ENCODE measurements at regions not wholly inside any gene's neighbourhood (a gene's known extent, or its start where the extent isn't known, plus 50 kb on each side); places are given as distances from the start of the nearest gene placed in this dataset.

DNA sequence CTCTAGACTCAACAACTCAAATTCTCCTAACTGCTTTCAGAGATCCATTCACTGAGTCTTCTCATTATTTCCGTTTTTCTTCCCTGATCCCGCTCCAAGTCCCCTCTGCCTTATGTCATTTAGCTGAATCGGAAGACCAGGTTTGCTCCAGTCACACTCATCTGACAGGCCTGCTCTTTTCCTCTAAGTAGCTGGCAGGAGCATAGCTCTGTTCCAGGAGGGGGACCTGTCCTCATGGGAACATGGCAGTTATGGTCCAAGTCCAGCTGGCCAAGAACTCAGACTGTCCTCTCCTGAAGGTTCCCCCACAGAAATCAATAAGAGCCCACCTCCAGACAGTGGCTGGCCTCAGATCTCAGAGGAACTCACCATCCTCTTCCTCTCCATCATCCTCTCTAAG, 130.9 kb upstream of the SERP2 start:
- no peak for TF ChIP-seq FOXP2 (optimal IDR thresholded peaks at IDR 0.05; ENCODE audit: borderline replicate concordance, extremely low read depth, extremely low read length, insufficient read depth)
- TF ChIP-seq POLR2AphosphoS5 (IDR thresholded peaks at IDR 0.05; ENCODE audit: low read depth, low read length) = no peak
- TF ChIP-seq TAF1 (IDR thresholded peaks at IDR 0.05; ENCODE audit: borderline replicate concordance, insufficient read depth, low read length) = no peak
- TF ChIP-seq SIN3A (IDR thresholded peaks at IDR 0.05; ENCODE audit: borderline replicate concordance, insufficient read depth, low read length) = no peak
- TF ChIP-seq, protein P1, sequence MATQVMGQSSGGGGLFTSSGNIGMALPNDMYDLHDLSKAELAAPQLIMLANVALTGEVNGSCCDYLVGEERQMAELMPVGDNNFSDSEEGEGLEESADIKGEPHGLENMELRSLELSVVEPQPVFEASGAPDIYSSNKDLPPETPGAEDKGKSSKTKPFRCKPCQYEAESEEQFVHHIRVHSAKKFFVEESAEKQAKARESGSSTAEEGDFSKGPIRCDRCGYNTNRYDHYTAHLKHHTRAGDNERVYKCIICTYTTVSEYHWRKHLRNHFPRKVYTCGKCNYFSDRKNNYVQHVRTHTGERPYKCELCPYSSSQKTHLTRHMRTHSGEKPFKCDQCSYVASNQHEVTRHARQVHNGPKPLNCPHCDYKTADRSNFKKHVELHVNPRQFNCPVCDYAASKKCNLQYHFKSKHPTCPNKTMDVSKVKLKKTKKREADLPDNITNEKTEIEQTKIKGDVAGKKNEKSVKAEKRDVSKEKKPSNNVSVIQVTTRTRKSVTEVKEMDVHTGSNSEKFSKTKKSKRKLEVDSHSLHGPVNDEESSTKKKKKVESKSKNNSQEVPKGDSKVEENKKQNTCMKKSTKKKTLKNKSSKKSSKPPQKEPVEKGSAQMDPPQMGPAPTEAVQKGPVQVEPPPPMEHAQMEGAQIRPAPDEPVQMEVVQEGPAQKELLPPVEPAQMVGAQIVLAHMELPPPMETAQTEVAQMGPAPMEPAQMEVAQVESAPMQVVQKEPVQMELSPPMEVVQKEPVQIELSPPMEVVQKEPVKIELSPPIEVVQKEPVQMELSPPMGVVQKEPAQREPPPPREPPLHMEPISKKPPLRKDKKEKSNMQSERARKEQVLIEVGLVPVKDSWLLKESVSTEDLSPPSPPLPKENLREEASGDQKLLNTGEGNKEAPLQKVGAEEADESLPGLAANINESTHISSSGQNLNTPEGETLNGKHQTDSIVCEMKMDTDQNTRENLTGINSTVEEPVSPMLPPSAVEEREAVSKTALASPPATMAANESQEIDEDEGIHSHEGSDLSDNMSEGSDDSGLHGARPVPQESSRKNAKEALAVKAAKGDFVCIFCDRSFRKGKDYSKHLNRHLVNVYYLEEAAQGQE (IDR thresholded peaks at IDR 0.05; ENCODE audit: insufficient read depth in 1 of 2, low read depth in 2 of 2, low read length in 2 of 2) = no peak

DNA sequence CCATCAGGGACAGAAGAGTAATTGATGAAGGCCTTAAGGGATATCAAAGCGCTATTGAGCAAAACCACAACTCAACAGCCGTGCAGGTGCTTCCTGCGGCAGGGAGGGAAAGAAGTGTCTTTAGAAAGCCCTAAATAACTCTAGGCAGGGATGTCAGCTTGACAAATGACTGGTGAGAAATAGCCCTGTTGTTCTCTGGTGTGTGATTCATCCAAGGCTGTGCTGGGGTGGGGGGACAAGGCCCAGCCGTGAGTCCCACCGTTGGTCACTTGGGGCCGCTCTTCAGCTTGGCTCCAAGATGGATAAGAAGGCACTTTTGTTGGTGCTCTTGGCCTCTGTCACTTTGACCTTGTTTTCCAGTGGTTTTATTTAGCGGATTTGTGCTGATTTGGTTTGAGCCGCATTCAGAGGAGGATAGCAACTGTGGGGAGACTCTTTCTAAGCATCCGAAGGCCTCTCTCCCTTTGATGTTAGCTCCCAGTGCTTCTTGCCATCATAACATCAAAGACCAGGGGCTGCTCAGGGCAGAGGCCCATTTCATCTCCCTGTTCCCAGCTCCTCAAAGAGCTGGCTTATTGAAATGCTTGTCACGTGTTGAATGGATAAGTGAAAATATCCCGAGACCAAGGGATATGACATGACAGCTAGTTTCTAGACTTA, 130.3 kb upstream of the SERP2 start:
- TF ChIP-seq SIN3A (IDR thresholded peaks at IDR 0.05; ENCODE audit: borderline replicate concordance, insufficient read depth, low read length) = no peak
- no peak for TF ChIP-seq POLR2AphosphoS5 (IDR thresholded peaks at IDR 0.05; ENCODE audit: low read depth, low read length)
- no peak for TF ChIP-seq TAF1 (IDR thresholded peaks at IDR 0.05; ENCODE audit: borderline replicate concordance, insufficient read depth, low read length)
- TF ChIP-seq FOXP2 (optimal IDR thresholded peaks at IDR 0.05; ENCODE audit: borderline replicate concordance, extremely low read depth, extremely low read length, insufficient read depth) = no peak
- TF ChIP-seq, protein P1 (IDR thresholded peaks at IDR 0.05; ENCODE audit: insufficient read depth in 1 of 2, low read depth in 2 of 2, low read length in 2 of 2) = no peak

DNA sequence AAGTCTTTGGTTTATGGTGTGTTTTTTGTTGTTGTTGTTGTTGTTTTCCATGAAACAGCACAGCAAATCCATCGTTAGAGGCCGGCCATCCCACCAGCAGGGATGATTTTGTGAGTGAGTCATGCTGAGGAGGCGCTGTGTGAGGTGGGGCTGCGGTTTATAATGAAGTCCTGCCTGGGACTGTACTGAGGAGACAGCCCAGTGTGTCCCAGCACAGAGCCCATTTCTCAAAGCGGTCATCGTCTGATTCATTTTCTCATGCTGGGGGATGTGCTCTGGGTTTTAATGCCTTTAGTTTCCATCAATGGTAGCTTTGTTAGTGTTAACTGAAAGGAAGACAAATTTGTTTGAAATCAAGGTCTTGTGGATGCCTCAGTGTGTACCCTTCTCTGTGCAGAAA, 129.3 kb upstream of the SERP2 start:
- TF ChIP-seq POLR2AphosphoS5 (IDR thresholded peaks at IDR 0.05; ENCODE audit: low read depth, low read length) = no peak
- TF ChIP-seq, protein P1 (IDR thresholded peaks at IDR 0.05; ENCODE audit: insufficient read depth in 1 of 2, low read depth in 2 of 2, low read length in 2 of 2) = no peak
- no peak for TF ChIP-seq SIN3A (IDR thresholded peaks at IDR 0.05; ENCODE audit: borderline replicate concordance, insufficient read depth, low read length)
- no peak for TF ChIP-seq FOXP2 (optimal IDR thresholded peaks at IDR 0.05; ENCODE audit: borderline replicate concordance, extremely low read depth, extremely low read length, insufficient read depth)
- no peak for TF ChIP-seq TAF1 (IDR thresholded peaks at IDR 0.05; ENCODE audit: borderline replicate concordance, insufficient read depth, low read length)

DNA sequence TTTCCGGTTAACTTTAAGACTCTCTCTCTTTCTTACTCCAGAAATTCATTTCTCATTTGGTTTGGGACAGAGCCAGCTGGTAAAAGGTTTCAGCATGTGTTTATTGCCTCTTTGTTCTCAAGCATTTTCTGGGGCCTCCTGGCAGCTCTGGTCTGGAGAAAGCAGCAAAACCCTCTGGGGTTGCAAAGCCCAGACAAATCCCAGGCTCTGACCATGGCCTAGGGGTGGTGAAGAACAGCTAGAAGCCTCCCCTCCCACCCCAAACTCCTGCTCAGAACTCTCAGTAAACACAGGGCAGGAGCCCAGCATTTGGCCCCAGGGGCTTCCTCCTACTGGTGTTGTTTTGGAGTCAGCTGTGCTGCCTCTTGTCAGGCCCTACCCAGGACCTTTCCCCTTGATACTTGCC, 124.2 kb upstream of the SERP2 start:
- TF ChIP-seq, protein P1 (IDR thresholded peaks at IDR 0.05; ENCODE audit: insufficient read depth in 1 of 2, low read depth in 2 of 2, low read length in 2 of 2) = no peak
- TF ChIP-seq SIN3A (IDR thresholded peaks at IDR 0.05; ENCODE audit: borderline replicate concordance, insufficient read depth, low read length) = no peak
- no peak for TF ChIP-seq TAF1 (IDR thresholded peaks at IDR 0.05; ENCODE audit: borderline replicate concordance, insufficient read depth, low read length)
- no peak for TF ChIP-seq FOXP2 (optimal IDR thresholded peaks at IDR 0.05; ENCODE audit: borderline replicate concordance, extremely low read depth, extremely low read length, insufficient read depth)
- TF ChIP-seq POLR2AphosphoS5 (IDR thresholded peaks at IDR 0.05; ENCODE audit: low read depth, low read length) = no peak

All from PFSK-1 (cell line).